PC-9 (cell line): ENCODE measurements at regions not wholly inside any gene's neighbourhood (a gene's known extent, or its start where the extent isn't known, plus 50 kb on each side); places are given as distances from the start of the nearest gene placed in this dataset.

Experiments
- CTCF ChIP-seq: fragments of 200-600 bp; sonication (generic); conservative IDR thresholded peaks from 2 replicates; pipeline ENCODE4 v1.6.1; 2017; ENCODE audit warnings: mixed run types, antibody characterized with exemption, mild to moderate bottlenecking, moderate library complexity
- EZH2 ChIP-seq: fragments of 200-600 bp; sonication (generic); IDR thresholded peaks from 2 replicates; pipeline ENCODE4 v1.8.0; 2017; ENCODE audit warnings: antibody characterized with exemption, low read depth

GRCh38 chr2:14256890-14257289, 375.6 kb upstream of the LRATD1 start:
- TF ChIP-seq CTCF (no peak), EZH2 (no peak)
